Erythroblast (primary cell): ENCODE measurements at regions not wholly inside any gene's neighbourhood (a gene's known extent, or its start where the extent isn't known, plus 50 kb on each side); places are given as distances from the start of the nearest gene placed in this dataset.

ENCODE experiments used
- DNase-seq, 2 experiments: peaks; one replicate each; lab custom pipeline; 2025; lab: John Stamatoyannopoulos, UW
- GATA1 ChIP-seq: IDR thresholded peaks from 2 replicates; pipeline ENCODE4 v1.6.1; 2011; ENCODE audit warnings: low read depth, mild to moderate bottlenecking, control low read depth, low read length, moderate library complexity
- POLR2A ChIP-seq: IDR thresholded peaks from 2 replicates; pipeline ENCODE4 v1.6.1; 2011; ENCODE audit warnings: mild to moderate bottlenecking, low read length

DNA sequence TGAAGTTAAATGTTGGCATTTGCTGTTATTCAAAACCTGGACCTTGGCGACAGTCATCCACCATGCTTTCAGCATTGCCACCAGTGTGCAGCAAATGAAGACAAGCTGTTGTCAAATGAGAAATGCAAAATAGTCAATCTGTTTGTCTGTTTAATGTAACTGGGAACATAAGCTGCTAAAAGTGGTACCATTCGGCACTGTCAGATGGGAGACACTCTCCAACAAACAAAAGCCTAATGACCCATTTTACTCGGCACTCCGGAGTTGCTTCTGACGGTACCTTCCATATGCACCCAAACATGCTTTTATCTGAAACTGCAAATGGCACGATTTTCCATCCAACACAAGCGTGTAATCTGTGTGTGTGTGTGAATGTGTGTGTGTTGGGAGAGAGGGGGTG, 297.8 kb downstream of the MAF start:
- no peak for DNase-seq
- TF ChIP-seq GATA1: no peak
- TF ChIP-seq POLR2A: no peak

DNA sequence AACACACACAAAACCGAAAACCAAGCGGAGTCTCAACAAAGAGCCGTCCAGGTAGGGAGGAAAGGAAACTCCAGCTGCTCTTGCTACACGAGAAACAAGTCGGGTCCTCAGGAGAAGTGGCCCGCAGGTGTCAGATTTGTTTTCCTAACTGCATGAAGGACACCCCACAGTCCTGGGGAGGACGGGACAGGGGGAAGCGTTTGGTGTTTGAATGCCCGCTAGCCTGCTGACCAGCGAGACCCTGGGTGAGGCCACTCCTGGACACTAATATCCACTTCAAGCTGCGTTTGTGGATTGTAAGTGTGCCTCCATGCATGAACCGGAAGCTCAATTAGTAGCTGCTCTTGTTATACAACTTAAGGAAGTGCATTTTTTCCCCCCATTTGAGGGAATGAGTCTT, 299.5 kb downstream of the MAF start:
- DNase-seq: no peak
- no peak for TF ChIP-seq POLR2A
- TF ChIP-seq GATA1: no peak

DNA sequence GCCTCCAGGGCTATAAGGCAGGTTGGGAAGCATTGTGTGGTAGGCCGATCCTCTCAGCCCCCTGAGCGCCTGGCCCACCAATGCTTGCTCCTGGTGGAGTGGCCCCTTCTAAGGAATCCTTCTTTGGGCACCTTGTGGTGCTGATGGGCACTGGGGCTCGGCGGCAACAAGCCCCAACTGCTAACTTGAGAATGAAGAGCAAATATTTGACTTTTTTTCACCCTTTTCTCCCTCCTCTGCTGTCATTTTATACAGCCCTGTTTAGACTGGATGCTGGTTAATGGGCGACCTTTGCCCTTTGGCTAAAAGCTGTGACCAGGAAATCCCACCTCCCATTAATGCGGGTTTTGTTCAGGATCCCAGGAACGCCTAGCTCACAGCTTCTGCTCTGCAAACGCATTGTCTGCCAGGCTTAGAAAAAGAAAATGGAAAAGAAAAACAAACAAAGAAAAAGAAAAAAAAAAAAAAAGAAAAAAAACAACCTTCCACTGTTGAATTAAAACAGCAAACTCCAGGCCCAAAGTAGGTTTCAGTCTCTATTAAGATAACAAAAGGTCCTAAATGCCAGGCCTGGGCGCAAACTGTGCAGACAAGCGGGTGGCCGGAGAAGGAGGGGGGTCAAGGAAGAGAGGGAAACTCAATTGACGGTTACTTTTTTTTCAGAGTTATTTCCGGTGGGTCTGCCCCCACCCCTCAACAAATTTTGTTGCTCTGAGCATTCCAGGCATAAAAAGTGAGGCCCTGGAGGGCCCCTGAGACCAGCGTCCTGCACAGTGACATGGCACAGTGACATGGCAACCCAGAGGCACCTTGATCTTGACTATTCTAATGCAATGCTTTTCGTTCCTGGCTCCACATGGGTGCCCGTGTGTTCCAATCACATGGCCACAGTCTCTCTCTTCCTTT, 301.4 kb downstream of the MAF start:
- DNase-seq: no peak
- TF ChIP-seq GATA1 (no peak), POLR2A (no peak)

DNA sequence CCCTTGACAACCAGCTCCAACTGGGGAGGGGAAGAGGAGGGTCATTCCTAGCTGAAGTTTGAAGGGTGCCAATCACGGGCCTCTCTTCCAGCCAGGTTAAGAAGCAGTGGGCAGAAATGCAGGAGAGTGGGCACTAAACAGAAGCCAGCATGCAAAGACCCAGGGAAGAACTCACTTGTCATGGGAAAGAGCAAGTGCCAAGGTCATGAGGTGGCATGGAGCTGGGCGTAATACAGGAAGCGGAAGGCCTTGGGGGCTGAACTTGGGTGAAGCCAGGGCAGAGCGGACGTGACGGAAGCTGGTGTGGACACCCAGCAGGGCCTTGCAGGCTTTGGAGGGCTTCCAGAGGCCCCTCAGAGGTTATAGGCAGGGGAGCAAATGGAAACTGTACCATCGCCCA, 302.1 kb downstream of the MAF start:
- TF ChIP-seq GATA1 (no peak), POLR2A (no peak)
- DNase-seq: no peak

DNA sequence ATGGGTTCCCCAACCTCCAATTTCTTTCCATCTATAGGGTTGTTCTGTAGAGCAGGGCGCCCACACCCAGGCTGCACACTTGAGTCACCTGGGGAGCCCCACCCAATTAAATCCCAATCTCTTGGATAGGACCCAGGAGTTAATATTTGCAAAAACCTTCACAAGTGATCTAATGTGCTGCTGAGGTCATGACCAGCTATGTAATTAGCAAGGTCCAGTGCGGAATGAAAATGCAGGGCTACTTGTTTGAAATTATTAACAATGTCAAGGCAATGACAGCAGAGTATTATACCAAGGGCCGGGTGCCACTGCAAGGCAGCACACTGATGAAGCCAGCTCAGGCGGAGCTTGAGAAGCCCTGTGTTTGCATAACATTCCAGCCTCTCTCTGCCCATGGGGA, 302.7 kb downstream of the MAF start:
- TF ChIP-seq GATA1 (no peak), POLR2A (no peak)
- no peak for DNase-seq

DNA sequence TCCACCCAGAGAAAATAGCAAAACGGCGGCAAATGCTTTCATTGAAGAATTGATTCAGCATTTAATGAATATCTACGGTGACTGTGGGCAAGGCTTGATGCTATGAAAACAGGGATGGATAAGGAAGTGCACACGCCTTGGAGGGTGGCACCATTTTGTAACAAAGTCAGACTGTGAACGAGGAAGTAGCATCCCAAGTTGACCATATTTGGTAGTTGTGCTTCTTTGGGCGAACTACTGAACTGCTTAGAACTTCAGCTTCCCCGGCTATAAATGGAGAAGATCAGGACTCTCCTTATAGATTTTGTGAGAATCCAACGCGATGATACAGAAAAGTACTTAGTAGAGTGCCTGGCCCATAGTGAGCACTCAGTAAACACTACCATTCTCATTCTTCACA, 303.2 kb downstream of the MAF start:
- TF ChIP-seq GATA1 (no peak), POLR2A (no peak)

DNA sequence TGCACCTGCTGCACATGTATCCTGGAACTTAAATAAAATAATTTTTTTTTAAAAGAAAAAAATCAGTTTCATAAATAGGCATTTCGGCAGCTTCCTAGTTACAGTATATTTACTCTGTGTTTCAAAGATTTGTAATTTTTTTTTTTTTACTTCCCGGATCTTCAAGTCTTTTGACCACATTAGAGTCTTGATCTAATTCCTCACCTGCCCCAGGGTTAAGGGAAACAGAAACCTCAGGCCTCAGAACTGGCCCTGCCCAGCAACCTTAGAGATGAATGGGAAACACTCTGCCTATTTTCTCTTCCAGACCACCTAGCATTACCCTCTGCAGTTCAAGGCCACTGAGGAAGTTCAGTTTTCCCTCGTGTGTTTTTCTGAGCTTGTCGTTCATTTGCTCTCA, 304.0 kb downstream of the MAF start:
- no peak for DNase-seq
- TF ChIP-seq GATA1 (no peak), POLR2A (no peak)

More for the DNA sequence above, 303.2 kb downstream of the MAF start:
- DNase-seq: no peak

DNA sequence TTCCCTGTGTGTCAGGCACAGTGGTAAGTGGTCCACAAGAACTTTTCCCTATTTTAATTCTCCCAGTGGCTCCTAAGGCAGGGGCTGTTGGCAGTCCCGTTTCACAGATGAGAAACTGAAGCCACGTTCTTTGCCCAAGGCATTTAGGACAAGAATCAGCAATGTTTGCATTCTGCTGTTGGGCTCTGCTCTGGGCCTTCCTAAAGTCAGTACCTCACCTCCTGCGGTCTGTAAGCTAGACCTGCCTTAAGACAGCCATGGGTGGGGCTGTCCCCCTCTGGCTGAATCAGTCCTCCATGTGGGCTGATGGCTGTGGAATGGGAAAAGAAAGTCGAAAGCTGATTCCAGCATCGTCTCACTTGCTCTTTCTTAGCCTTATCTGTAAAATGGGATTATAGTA, 304.8 kb downstream of the MAF start:
- no peak for DNase-seq
- TF ChIP-seq GATA1 (no peak), POLR2A (no peak)

DNA sequence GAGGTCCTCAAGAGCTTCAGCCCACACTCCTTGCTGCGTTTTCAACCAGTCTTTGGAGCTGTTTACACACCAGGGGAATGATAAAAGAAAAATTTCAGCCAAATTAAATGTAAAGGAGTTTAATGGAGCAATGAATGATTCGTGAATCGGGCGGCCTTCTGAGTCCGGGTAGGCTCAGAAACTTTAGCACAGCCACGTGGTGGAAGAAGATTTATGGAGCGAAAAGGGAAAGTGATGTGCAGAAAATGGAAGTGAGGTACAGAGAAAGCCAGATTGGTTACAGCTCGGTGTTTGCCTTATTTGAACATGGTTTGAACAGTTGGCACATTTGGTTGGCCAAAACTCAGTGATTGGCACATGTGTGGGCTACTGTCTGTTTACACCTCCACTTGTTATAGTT, 305.4 kb downstream of the MAF start:
- TF ChIP-seq POLR2A (no peak), GATA1 (no peak)

DNA sequence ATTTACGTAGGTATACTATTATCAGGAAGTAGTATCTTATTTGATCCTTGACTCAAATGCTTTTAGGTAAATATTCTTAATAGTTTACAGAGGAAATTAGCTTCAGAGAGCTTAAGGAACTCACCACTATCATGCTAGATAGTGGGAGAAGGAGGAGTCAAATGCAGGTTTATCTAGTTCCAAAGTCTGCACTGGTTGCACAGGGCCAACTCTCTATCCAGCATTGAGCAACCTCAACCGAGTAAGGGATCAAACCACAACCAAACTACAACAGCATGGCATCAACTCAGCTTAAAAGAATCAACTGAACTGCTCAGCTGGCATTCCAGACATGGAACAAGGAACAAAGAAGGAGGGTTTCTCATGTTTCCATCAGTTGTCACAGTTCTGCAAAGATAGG, 306.0 kb downstream of the MAF start:
- no peak for DNase-seq
- no peak for TF ChIP-seq POLR2A

More for the DNA sequence above, 305.4 kb downstream of the MAF start:
- no peak for DNase-seq

DNA sequence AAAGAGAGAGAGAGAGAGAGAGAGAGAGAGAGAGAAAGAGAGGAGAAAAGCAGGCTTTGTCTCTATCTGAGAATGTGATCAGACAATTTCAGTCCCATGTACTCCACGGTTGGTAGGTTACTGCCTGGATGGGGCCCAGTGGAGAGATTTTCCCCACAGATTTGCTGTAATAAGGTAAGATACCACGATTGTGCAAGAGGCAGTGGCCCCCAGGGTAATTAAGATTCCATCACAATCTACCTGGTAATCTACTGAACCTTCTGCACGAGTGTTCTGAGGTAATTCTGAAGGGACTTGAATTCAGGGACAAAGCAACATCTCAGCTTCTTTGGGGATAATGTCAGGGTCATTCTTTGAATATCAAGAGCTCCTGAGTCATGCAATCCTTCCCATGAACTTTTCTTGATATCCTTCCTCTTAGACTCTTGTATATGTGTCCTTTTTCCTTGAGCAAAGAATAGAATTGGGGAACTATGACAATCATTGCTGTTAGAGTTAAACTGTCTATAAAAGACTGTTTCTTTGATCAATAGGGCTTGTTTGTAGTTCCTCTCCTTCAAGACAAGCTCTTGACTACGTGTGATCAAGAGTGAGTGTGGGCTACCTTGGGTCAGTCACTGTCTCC, 306.6 kb downstream of the MAF start:
- DNase-seq: no peak
- TF ChIP-seq POLR2A: no peak
- TF ChIP-seq GATA1: no peak

DNA sequence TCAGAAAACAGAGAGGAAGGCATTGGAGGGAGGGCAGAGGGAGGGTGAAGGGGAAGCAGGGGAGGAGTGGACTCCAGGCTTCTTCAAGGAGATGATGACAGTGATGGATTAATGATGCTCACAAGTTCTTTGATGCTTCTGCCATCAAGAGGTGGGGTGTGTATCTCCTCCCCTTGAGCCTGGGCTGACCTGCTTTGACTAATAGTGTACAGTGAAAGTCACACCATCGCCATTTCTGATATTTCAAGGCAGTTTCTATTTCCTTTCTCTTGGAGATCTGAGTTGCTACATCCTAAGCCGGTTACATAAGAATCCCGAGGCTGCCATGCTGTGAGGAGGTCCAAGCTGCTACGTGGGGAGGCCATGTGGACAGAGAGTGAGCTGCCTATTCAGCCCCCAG, 312.5 kb downstream of the MAF start:
- TF ChIP-seq POLR2A: no peak
- no peak for TF ChIP-seq GATA1
- DNase-seq: no peak

DNA sequence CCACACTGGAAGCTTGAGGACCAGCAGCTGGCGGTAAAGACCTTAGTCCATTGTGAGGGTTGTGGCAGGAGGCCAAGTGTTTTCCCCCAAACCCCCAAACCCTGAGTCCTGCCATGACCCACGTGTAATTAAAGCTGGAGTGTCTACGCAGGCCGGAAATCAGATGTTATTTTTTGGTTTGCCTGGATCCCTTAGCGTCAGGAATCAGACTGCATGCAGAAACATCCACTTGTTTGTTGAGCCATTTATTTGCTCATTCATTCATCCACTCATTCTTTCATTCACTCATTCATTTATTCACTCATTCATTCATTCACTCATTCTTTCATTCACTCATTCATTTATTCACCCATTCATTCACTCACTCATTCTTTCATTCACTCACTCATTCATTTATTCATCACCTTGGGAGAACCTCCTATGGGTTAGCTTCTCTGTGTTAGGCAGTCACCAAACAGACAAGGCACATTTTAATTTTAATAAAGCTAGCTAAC, 313.1 kb downstream of the MAF start:
- DNase-seq: no peak
- TF ChIP-seq GATA1 (no peak), POLR2A (no peak)

DNA sequence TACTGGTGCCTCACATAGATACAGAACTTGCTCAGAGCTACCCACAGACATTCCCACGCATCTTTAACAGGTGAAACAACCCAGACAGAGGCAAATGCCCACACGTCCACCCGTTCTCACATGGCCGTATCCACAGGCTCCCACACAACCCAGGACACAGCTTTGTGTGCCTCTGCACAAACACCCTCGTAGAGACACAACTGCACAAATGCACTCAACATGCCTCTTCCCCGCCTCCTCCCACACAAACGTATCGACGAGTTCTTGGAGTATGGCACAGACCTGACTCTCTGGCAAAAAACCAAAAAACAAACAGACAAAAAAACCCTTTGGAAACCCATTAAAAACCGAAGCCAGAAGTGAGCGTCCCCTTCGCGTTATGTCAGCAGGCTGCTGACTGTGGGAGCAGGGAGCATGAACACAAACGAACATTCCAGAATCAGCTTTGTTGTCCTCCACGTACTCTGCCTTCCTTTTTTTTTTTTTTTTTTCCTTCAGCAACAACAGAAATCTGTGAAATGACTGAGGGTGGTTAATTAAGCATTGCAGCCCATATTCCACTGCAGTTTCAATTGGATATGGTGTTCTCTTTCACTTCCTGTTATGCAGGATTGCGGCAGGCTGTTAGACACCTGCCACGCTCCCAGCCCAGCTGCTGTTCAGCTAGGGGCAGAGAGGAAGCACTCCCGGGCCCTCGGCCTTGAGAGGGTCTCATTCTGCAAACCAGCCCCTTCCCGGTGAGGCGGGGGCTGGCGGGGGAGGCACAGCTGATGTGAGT, 313.7 kb downstream of the MAF start:
- no peak for DNase-seq
- no peak for TF ChIP-seq GATA1
- no peak for TF ChIP-seq POLR2A

DNA sequence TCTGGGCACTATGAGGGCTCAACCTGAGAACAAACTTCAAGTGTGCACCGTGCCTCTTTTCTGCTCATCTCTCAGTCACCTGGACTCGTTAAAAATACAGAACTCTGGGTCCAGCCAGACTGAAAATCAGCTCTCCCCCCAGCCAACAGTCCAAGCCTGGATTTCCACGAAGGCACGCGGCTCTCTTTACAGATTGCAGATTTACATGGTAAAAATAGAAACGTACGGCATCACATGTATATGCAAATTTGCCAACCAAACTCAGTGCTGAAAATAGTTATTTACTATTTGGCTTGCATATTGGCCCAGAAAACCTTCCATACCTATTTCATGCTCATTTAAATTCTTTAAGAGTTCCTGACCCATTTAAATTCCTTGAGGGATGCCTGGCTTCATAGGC, 315.8 kb downstream of the MAF start:
- no peak for TF ChIP-seq POLR2A
- no peak for TF ChIP-seq GATA1
- DNase-seq: no peak

DNA sequence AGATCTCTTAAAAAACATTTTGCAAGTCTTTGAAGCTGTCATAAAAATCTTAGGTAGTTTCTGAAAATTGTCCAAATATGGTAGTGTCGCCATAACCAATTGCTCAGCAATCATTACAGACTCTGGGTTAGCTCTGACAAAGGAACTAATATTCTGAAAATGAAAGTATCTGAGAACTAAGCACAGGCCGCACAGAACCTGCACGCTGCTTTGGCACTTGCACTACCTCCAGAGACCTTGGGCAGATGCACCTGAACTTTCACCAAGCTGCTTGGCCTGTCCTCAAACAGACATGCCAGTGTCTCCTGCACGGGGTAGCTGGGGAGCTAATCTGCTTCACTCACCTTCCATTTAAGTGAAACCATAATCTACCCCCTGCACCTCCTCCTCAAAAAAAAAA, 317.0 kb downstream of the MAF start:
- DNase-seq: no peak

More for the DNA sequence above, 317.0 kb downstream of the MAF start:
- TF ChIP-seq GATA1 (no peak), POLR2A (no peak)
